ENCODE measurements at regions not wholly inside any gene's neighbourhood (a gene's known extent, or its start where the extent isn't known, plus 50 kb on each side); places are given as distances from the start of the nearest gene placed in this dataset.

DNA sequence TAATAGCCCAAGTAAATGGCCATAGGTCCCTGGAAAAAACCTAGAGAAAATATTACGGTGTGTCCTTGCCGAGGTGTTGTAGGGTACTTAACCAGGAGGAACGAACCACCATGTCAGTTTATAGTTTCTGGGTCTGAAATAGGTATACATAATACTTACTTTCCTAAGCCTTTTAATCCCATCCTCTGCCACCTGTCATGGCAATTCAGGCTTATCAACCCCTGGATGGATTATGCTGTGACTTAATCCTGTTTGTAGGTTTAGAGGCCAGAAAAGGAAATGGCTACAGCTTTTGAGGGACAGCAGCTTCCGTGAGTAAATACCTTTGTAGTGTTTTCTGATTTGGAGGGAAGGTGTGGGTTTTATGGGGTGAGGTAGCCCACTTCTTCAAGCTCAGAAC is 89.1 kb upstream of the PTPRD start:
- TF ChIP-seq, protein P1, sequence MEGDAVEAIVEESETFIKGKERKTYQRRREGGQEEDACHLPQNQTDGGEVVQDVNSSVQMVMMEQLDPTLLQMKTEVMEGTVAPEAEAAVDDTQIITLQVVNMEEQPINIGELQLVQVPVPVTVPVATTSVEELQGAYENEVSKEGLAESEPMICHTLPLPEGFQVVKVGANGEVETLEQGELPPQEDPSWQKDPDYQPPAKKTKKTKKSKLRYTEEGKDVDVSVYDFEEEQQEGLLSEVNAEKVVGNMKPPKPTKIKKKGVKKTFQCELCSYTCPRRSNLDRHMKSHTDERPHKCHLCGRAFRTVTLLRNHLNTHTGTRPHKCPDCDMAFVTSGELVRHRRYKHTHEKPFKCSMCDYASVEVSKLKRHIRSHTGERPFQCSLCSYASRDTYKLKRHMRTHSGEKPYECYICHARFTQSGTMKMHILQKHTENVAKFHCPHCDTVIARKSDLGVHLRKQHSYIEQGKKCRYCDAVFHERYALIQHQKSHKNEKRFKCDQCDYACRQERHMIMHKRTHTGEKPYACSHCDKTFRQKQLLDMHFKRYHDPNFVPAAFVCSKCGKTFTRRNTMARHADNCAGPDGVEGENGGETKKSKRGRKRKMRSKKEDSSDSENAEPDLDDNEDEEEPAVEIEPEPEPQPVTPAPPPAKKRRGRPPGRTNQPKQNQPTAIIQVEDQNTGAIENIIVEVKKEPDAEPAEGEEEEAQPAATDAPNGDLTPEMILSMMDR (IDR thresholded peaks at IDR 0.05) = no peak
- no peak for TF ChIP-seq POLR2AphosphoS5 (IDR thresholded peaks at IDR 0.05; ENCODE audit: low read depth, low read length)
- TF ChIP-seq, protein P2, sequence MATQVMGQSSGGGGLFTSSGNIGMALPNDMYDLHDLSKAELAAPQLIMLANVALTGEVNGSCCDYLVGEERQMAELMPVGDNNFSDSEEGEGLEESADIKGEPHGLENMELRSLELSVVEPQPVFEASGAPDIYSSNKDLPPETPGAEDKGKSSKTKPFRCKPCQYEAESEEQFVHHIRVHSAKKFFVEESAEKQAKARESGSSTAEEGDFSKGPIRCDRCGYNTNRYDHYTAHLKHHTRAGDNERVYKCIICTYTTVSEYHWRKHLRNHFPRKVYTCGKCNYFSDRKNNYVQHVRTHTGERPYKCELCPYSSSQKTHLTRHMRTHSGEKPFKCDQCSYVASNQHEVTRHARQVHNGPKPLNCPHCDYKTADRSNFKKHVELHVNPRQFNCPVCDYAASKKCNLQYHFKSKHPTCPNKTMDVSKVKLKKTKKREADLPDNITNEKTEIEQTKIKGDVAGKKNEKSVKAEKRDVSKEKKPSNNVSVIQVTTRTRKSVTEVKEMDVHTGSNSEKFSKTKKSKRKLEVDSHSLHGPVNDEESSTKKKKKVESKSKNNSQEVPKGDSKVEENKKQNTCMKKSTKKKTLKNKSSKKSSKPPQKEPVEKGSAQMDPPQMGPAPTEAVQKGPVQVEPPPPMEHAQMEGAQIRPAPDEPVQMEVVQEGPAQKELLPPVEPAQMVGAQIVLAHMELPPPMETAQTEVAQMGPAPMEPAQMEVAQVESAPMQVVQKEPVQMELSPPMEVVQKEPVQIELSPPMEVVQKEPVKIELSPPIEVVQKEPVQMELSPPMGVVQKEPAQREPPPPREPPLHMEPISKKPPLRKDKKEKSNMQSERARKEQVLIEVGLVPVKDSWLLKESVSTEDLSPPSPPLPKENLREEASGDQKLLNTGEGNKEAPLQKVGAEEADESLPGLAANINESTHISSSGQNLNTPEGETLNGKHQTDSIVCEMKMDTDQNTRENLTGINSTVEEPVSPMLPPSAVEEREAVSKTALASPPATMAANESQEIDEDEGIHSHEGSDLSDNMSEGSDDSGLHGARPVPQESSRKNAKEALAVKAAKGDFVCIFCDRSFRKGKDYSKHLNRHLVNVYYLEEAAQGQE (IDR thresholded peaks at IDR 0.05; ENCODE audit: insufficient read depth in 1 of 2, low read depth in 2 of 2, low read length in 1 of 2) = no peak
- TF ChIP-seq TCF7L2 (IDR thresholded peaks at IDR 0.05; ENCODE audit: low read depth, low read length) = no peak

Measured in Panc1 (cell line).